WTC11 (cell line): ENCODE measurements at regions not wholly inside any gene's neighbourhood (a gene's known extent, or its start where the extent isn't known, plus 50 kb on each side); places are given as distances from the start of the nearest gene placed in this dataset.
A peak's percentile ranks its signal among the peaks of the same experiment; 100 is the strongest.

Experiments
- ATAC-seq: fragments of 200-7000 bp; cut with Tn5 transposase; 2 replicates; pipeline ENCODE4 v1.10.0; 2021; ENCODE audit warnings: mild to moderate bottlenecking, moderate library complexity
- CTCF ChIA-PET: fragments of 300-600 bp; sonication (Branson Sonifier 250); formaldehyde crosslinking; loops from one replicate; lab custom pipeline; 2021; ENCODE audit warnings: antibody characterized with exemption; lab: Charles Lee
- POLR2A ChIA-PET: fragments of 350-600 bp; sonication (Branson Sonifier 250); formaldehyde crosslinking; loops from one replicate; lab custom pipeline; 2021; ENCODE audit warnings: antibody characterized with exemption; lab: Charles Lee
- DNase-seq: peaks from one replicate; pipeline ENCODE4 v3.0.0; 2021; ENCODE audit warnings: low spot score
- H3K27ac Mint-ChIP-seq: 2 replicates; pipeline ENCODE4 v1.8.0; 2021; ENCODE audit warnings: mixed read lengths
- H3K27me3 Mint-ChIP-seq: 2 replicates; pipeline ENCODE4 v1.8.0; 2021; ENCODE audit warnings: low read depth, mild to moderate bottlenecking, moderate library complexity, mixed read lengths
- H3K36me3 Mint-ChIP-seq: 2 replicates; pipeline ENCODE4 v1.8.0; 2021; ENCODE audit warnings: mixed read lengths
- H3K4me1 Mint-ChIP-seq: 2 replicates; pipeline ENCODE4 v1.8.0; 2022; ENCODE audit warnings: mixed read lengths
- H3K4me3 Mint-ChIP-seq: 2 replicates; pipeline ENCODE4 v1.8.0; 2021; ENCODE audit warnings: mild to moderate bottlenecking, moderate library complexity, mixed read lengths
- H3K9me3 Mint-ChIP-seq: 2 replicates; pipeline ENCODE4 v1.8.0; 2021; ENCODE audit warnings: mixed read lengths
- ARID4B ChIP-seq: sonication (generic); formaldehyde crosslinking; IDR thresholded peaks from 2 replicates; pipeline ENCODE4 v1.8.0; 2023; ENCODE audit warnings: missing genetic modification reagents, mild to moderate bottlenecking, borderline replicate concordance
- ATF3 ChIP-seq: sonication (generic); formaldehyde crosslinking; conservative IDR thresholded peaks from 2 replicates; pipeline ENCODE4 v1.8.1; 2022; ENCODE audit warnings: mild to moderate bottlenecking, missing genetic modification reagents
- ERG ChIP-seq: fragments of 250-450 bp; sonication (Bioruptor Pico); IDR thresholded peaks from 2 replicates; pipeline ENCODE4 v1.8.0; 2021; ENCODE audit warnings: mild to moderate bottlenecking
- FOXK1 ChIP-seq: sonication (generic); formaldehyde crosslinking; IDR thresholded peaks from 2 replicates; pipeline ENCODE4 v1.8.0; 2022; ENCODE audit warnings: mild to moderate bottlenecking, moderate library complexity, missing genetic modification reagents
- FOXP1 ChIP-seq: sonication (generic); formaldehyde crosslinking; IDR thresholded peaks from 2 replicates; pipeline ENCODE4 v1.8.0; 2022; ENCODE audit warnings: missing genetic modification reagents, mild to moderate bottlenecking, moderate library complexity, borderline replicate concordance
- HMGXB4 ChIP-seq: sonication (generic); formaldehyde crosslinking; IDR thresholded peaks from 2 replicates; pipeline ENCODE4 v1.8.1; 2023; ENCODE audit warnings: mild to moderate bottlenecking, moderate library complexity, missing genetic modification reagents
- MAX ChIP-seq: sonication (generic); formaldehyde crosslinking; IDR thresholded peaks from 2 replicates; pipeline ENCODE4 v1.8.0; 2022; ENCODE audit warnings: mild to moderate bottlenecking, missing genetic modification reagents
- NFE2L1 ChIP-seq: sonication (generic); formaldehyde crosslinking; IDR thresholded peaks from 2 replicates; pipeline ENCODE4 v1.8.1; 2023; ENCODE audit warnings: missing genetic modification reagents
- PRRX2 ChIP-seq: fragments of 250-450 bp; sonication (Bioruptor Pico); IDR thresholded peaks from 2 replicates; pipeline ENCODE4 v1.8.0; 2021; ENCODE audit warnings: mild to moderate bottlenecking
- RELA ChIP-seq: sonication (generic); formaldehyde crosslinking; IDR thresholded peaks from 2 replicates; pipeline ENCODE4 v1.8.1; 2022; ENCODE audit warnings: missing genetic modification reagents, mild to moderate bottlenecking, borderline replicate concordance
- RORB ChIP-seq: fragments of 250-450 bp; sonication (Bioruptor Pico); IDR thresholded peaks from 2 replicates; pipeline ENCODE4 v1.9.0; 2021; ENCODE audit warnings: mild to moderate bottlenecking
- SMAD3 ChIP-seq: sonication (generic); formaldehyde crosslinking; IDR thresholded peaks from 2 replicates; pipeline ENCODE4 v1.8.0; 2022; ENCODE audit warnings: missing genetic modification reagents, mild to moderate bottlenecking, borderline replicate concordance
- SMAD4 ChIP-seq: sonication (generic); formaldehyde crosslinking; IDR thresholded peaks from 2 replicates; pipeline ENCODE4 v1.8.0; 2022; ENCODE audit warnings: mild to moderate bottlenecking, missing genetic modification reagents
- ZNF121 ChIP-seq: sonication (generic); formaldehyde crosslinking; IDR thresholded peaks from 2 replicates; pipeline ENCODE4 v1.8.0; 2023; ENCODE audit warnings: missing genetic modification reagents
- ZNF219 ChIP-seq: sonication (generic); formaldehyde crosslinking; IDR thresholded peaks from 2 replicates; pipeline ENCODE4 v1.8.0; 2023; ENCODE audit warnings: missing genetic modification reagents, mild to moderate bottlenecking, borderline replicate concordance
- ZNF263 ChIP-seq: sonication (generic); formaldehyde crosslinking; IDR thresholded peaks from 2 replicates; pipeline ENCODE4 v1.8.1; 2022; ENCODE audit warnings: low read depth, mild to moderate bottlenecking, moderate library complexity, missing genetic modification reagents
- ZNF281 ChIP-seq: sonication (generic); formaldehyde crosslinking; IDR thresholded peaks from 2 replicates; pipeline ENCODE4 v1.8.0; 2023; ENCODE audit warnings: mild to moderate bottlenecking, missing genetic modification reagents

GRCh38 chr12:4134448-4135263, 138.9 kb upstream of the CCND2 start (continued):
- TF ChIP-seq ERG (CRISPR knock-in tag) (no peak), ZNF281 (CRISPR knock-in tag) (peak; percentile 97), RORB (CRISPR knock-in tag) (no peak), RELA (CRISPR knock-in tag) (no peak), ZNF121 (CRISPR knock-in tag) (no peak), SMAD4 (CRISPR knock-in tag) (no peak), HMGXB4 (no peak)

- peak; percentile 39 for DNase-seq
- Mint-ChIP-seq H3K27me3 (no peaks in the 10 kb centered on the region), H3K27ac (peak overlapping the region; percentile 97), H3K36me3 (peaks cover 5% of the 10 kb centered on the region; the same call in 1 of the 2 replicates), H3K4me1 (peaks cover 59% of the 10 kb centered on the region), H3K4me3 (peak overlapping the region; percentile 55), H3K9me3 (no peaks in the 10 kb centered on the region)
- ATAC-seq: peak; percentile 36
- POLR2A ChIA-PET: interaction anchor here (0.9 to 3.3 kb wide), 13 partner anchors 18 to 251 kb away, joined by 3 to 45 read pairs (median 4); partner anchors contain the start of gene CCND2
- CTCF ChIA-PET: interaction anchor here (0.8 to 4.2 kb wide), 13 partner anchors 10 to 250 kb away, joined by 3 to 31 read pairs (median 7); partner anchors contain the start of gene CCND2
- TF ChIP-seq FOXK1 (peak; percentile 13; the same call in 1 of the 2 replicates), NFE2L1 (CRISPR knock-in tag) (no peak), PRRX2 (CRISPR knock-in tag) (peak; percentile 26; the same call in 1 of the 2 replicates), ARID4B (CRISPR knock-in tag) (no peak), ZNF263 (no peak), FOXP1 (CRISPR knock-in tag) (peak; percentile 31; the same call in 1 of the 2 replicates), ZNF219 (CRISPR knock-in tag) (no peak), ATF3 (CRISPR knock-in tag) (no peak), MAX (CRISPR knock-in tag) (peak; percentile 35; the same call in 1 of the 2 replicates), ZNF281 (CRISPR knock-in tag) (0 out of 2 replicates have a peak, but pooled peaks have one; percentile 54), SMAD3 (CRISPR knock-in tag) (no peak)
Measured at GRCh38 chr12:4133636-4134447, 139.7 kb upstream of the CCND2 start.
